GM19193 (cell line): ENCODE measurements at regions not wholly inside any gene's neighbourhood (a gene's known extent, or its start where the extent isn't known, plus 50 kb on each side); places are given as distances from the start of the nearest gene placed in this dataset.

Experiments used
- POLR2A ChIP-seq: IDR thresholded peaks from 4 replicates; pipeline ENCODE4 v1.6.1; 2011; ENCODE audit not compliant: insufficient read depth, insufficient read length; ENCODE audit errors: extremely low read depth

DNA sequence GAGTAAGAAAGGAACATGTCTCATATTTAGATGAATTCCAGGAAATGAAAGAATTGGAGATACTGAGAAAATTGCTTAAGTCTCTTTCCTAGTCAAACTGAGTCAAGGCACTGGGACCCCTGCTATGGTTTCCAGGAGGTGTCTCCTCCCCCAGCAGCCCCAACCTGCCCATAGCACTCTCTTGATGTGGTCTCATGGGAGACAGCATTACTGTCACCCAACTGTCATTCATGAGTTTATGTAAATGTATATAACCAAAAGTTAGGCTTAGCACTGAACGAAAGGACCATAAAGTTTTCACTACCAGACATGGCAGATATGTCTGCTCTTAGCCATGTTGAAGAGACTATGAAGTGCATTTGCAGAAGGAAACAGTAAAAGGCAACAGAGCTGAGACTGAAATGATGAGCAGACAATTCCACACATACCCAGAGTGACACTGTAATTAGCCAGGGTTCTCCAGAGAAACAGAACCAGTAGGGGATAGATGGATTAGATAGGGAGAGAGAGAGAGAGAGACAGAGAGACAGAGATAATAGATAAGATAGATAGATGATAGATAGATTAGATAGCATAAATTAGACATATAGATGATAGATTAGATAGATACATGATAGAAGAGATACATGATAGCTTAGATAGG, 328.1 kb downstream of the BRD1 start:
- TF ChIP-seq POLR2A: no peak

DNA sequence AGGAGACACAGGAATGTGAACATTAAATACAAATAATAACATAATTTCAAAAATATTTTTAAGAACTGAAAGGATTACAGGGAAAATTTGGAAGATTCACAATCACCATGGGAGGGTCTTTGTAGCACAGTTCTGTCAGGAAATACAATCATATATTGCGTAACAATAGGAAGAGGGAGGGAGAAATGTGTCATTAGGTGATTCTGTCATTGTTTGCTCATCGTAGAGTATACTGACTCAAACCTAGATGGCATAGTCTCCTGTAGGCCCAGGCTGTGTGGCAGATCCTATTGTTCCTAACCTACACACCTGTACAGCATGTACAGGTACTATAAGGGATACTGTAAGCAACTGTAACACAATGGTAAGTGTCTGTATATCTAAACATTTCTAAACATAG, 330.4 kb downstream of the BRD1 start:
- no peak for TF ChIP-seq POLR2A

DNA sequence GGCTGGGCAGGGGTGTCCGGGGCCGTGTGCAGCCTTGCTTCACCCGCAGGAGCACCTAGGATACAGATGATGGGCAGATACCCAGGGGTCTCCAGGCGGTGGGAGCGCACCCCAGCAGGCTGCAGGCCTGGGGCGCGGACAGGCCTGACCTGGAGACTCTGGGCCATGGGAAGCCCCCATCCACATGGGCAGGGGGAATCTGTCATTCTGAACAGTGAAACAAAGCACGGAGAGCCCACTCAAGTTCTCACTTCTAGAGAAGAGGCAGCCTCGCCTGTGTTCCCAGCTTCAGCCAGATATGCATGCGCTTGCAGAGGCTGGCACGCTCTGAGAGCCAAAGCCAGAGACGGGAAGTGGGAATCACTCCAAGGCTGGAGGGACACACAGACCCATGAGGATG, 333.1 kb downstream of the BRD1 start:
- no peak for TF ChIP-seq POLR2A

DNA sequence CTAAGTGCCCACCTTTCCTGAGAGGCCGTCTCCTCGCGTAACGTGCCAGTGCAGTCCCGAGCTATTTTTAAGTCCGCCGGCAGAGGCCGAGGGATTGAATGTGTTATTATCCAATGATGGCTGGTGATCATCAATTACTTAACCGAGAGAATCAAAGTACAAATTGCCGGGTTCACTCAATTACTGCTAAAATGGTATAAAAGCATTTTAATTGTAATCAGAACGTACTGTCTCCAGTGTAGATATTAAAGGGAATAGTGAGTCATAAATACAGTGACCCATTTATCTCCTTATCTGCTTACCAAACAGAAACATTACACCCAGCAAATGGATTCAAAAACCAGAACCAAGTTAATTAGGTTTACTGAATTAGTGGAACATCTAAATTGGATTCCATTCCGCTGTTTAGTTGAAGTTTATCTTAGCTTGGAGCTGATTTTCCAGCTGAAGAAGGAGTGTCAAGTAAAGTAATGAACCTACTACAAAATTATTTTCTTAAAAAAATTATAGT, 334.9 kb downstream of the BRD1 start:
- no peak for TF ChIP-seq POLR2A

DNA sequence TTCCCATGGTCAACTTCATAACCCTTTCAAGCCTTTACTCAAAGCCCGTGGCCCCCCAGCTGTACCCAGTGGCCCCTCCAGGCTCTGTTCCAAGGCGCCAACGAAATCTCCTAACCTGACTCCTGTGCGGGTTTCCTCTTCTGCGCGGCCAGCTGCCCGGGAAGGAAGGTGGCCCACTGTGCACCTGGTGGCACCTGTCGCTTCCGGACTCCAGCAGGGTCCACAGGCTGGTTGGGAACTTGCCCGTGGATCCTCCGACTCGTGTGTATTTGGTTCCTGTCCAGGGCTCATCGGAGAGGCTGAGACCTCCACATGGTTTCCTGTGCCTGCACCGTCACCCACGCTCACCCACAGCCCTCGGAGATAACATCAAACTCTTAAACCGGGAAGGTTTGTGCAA, 335.4 kb downstream of the BRD1 start:
- no peak for TF ChIP-seq POLR2A

DNA sequence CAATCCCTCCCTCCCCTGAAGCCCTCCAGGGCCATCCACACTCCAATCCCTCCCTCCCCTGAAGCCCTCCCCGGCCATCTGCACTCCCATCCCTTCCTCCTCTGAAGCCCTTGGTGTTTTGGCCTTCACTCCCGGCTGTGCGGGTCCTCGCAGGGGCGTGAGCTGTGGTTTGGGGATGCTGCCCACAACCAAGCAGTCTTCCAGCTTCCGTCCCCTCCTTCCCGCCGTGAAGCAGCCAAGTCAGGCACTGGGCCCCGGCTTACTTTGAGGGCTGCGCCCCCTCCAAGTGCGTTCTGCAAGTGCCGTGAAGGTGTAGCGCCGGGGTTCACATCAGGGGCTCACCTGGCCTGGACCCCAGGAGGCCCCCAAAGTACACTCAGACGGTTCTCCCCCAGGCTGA, 335.9 kb downstream of the BRD1 start:
- TF ChIP-seq POLR2A: no peak

DNA sequence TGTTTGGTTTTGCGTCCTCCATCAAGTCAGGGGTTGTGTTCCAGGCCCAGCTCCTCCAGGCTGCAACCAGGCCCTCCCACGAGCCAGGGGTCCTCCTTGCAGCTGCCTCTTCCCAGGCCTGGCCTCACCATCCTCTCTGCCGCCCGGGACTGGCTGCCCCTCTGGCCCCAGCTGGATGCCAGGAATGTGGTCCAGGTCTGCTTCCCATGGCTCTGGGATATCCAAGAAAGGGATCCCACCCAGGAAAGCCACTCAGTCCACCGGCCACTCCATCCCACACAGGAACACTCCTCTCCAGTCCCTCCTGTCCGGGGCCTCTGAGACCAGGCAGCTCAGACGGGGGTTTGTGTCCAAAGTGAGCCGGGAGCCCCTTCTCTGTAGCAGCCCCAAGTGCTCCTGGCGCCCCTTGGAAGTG, 336.4 kb downstream of the BRD1 start:
- no peak for TF ChIP-seq POLR2A

DNA sequence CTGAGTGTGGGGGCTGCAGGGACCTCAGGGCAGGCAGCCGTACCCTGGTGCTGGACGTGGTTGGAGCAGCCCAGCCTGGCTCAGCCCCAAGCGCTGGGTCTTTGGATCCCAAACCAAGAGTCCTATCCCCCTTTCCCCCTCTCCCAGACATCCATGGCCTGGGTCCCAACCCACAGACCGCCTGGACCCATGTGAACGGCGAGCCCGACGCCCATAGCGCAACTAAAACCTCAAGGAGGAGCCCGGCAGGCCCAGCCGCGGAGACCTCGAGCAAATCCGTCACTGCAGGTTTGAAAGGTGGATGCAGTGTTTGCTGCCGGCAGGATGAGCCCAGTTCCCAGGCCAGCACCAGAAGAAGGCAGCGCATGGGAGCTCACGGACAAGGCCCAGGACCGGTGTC, 337.0 kb downstream of the BRD1 start:
- no peak for TF ChIP-seq POLR2A

DNA sequence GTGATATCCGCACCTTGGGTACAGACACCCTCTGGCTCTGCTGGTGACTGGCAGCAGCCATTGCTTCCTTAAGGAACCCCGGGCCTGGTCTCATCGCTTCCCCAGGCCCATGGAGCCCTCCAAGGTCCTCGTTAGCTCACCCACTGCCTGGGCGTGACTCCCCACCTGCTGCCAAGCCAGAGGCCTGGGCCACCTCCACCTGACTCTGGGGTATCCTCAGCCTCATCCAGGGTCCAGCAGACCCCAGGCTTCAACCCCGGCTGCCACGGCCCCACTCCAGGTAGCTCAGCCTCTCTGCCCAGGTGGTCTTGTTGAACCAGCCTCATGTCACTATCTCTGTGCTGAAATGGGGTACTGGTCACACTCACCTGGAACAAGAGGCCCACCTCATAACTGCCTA, 337.9 kb downstream of the BRD1 start:
- no peak for TF ChIP-seq POLR2A

DNA sequence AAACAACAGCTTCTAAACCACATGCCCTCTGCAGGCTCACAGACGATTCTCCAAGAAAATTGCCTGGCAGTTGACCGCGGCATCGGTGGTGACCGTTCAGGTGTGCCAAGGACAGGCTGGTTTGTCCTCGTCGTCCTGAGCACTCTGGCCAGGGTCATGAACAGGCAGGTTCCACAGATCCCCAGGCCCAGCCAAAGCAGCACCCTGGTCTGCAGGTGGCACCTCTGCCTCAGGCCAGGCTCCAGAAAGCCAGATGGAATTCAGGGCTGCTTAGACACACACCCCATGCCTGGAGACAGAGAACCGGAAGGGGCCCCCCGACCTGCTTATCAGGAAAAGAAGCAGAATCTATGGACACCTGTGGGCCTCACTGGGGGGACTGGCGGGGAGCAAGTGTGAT, 338.7 kb downstream of the BRD1 start:
- TF ChIP-seq POLR2A: no peak

DNA sequence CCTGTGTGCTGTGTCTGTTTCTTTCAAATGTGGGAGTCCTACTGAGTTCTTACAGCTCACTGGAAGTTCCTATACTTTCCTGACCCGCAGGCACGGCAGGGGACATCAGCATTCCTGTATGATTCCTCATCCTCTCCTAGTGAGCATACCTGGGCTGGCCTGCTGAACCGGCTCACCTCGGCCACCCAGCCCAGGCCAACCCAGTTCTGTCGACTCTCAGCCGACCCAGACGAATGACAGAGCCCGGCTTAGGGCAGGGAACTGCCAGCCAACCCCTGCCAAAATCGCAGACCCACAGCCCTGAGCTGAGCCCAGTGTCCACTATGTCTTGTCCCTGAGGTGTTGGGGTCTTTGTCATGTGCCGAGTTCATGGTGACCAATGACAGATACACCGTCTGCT, 339.7 kb downstream of the BRD1 start:
- TF ChIP-seq POLR2A: no peak

DNA sequence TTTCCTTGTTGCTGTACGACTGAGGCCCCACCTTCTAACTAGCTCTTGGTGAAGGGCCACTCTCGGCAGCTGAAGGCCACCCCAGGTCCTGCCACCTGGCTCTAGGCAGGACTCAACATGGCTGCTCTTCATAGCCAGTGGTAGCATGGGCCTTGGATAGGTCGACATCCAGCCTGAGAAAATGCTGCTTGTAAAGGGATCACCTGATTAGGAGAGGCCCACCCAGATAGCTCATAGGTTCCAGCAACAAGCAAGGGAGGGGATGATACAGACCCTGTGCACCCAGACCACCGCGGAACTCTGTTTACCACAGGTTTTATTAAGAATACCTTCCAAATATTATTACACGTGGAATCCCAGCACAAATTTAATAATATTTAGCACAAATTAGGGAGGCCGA, 341.4 kb downstream of the BRD1 start:
- no peak for TF ChIP-seq POLR2A

DNA sequence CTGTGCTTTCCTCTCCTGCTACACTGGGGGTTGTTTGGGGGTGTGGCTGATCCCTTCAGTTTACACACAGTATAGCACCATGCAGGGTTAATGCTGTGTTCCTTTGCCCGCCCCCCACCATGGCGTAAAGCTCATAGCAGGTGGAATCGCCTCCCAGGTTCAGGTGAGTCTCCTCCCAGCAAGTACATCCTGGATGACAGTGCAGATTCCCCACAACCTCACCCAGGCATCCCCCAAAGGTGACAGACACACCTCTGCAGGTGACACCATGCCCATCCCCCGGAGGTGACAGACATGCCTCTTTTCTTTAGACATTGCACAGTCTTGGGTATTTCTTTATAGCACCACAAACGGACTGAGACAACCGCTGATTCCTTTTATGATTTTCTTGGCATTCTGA, 343.7 kb downstream of the BRD1 start:
- no peak for TF ChIP-seq POLR2A

DNA sequence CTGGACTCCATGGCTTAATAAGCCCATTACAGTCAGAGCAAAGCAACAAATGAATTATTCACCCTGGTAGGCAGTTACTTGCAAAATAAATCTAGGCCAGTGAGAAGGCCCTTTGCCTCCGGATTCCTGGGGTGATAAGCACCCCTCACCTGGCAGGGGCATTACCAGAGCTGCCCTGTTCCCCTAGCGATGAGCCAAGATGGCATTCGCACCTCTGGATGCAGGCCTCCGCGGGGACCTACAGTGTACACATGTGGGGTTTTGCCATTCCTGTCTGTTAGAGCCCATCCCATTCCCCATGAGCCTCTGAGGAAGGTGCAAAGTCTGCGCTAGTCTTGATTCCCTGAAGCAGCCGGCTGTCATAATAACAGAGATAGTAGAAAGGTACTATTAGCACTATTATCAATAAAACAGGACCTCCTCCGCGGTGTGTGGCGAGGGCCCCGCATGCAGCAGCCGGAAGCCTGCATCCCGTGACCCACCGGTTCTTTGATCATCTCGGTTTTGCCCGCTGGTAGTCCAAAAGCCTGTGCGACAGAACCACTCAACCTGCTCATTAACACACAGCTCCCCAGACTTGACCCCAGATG, 344.3 kb downstream of the BRD1 start:
- TF ChIP-seq POLR2A: no peak

DNA sequence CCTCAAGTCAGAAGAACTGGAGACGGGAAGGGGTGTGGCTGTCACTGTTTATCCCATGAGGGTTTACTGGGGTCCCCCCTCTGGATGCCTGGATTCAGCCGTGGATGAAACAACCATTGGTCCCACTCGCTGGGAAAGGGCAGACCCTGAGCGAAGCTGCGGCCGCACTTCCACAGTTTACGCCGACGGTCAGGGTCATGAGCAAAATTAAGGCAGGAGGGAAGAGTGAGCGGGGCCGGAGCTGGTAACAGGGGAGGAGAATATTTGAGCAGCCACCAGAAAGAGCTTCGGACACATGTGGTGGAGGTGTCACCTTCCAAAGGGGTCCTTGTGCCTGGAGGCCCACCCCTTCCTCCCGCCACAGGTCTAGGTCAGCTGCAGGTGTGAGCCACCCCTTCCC, 344.9 kb downstream of the BRD1 start:
- no peak for TF ChIP-seq POLR2A

DNA sequence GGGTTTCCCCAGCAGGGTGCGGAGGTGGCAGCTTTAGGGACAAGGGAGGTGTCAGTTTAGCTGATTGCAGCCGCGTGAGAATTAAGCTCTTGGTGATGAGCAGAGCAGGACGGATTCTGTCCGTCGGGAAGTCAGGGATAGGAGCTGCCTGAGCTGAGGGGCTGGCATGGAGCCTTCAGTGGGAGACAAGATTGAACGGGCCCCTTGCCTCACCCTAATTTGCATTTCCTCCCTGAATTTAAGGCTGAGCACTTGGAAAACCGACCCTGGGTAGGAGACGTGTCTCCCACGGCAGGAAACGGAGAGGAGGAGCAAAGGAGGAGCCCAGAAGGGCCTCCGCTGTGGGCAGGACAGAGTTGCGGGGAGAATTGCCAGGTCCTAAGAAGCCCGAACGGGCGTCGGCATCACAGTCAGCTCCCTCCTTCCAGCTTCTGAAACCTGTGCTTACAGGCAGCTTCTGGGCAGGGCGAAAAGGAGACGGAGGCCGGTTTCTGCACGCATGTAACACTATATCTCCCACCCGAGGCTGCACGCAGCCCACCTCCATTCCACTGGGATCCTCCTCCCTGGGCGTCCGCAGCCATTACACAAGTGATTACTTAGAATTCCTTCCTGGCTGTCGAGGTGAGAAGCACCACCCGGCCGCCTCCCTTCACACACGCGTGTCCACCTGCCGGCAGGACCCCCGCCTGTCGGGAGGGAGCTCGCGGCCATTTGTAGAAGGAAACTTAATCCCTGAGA, 345.8 kb downstream of the BRD1 start:
- no peak for TF ChIP-seq POLR2A

DNA sequence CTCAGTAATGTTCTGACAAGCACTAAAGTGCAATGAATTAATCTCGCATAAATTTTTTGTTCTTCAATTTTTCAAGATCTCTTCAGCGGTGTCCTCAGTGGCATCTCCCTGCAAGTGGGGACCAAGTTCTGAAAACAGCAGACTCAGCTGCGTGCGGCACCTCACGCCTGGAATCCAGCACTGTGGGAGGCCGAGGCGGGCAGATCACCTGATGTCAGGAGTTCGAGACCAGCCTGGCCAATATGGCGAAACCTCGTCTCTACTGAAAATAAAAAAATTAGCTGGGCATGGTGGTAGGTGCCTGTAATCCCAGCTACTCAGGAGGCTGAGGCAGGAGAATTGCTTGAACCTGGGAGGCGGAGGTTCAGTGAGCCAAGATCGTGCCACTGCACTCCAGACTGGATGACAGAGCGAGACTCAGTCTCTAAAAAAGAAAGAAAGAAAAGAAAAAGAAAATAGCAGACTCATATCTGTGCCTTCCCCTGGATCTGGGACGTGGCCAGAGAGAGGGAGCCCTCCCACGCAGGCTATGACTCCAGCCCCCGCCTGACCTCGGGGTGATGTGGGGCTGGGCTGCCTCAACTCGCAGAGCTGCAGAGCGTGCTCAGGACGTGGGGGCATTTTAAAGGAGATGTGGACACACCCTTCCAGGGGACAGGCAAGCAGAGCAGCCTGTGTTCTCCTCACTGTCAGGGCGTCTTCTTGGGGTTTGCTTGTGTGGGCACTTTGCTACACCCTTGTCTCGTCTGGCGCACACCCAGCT, 346.6 kb downstream of the BRD1 start:
- TF ChIP-seq POLR2A: no peak
